Mesothelial cell of epicardium (in vitro differentiated cells): ENCODE measurements at regions not wholly inside any gene's neighbourhood (a gene's known extent, or its start where the extent isn't known, plus 50 kb on each side); places are given as distances from the start of the nearest gene placed in this dataset.

Experiments
- DNase-seq, 2 experiments: peaks; one replicate each; pipeline ENCODE4 v3.0.0; 2021; ENCODE audit warnings: low spot score in 2 of 2; ENCODE audit not compliant: unreplicated experiment in 2 of 2
- H3K27ac Mint-ChIP-seq: 2 replicates; pipeline ENCODE4 v1.8.0; 2021; ENCODE audit warnings: mixed read lengths
- H3K27me3 Mint-ChIP-seq: 2 replicates; pipeline ENCODE4 v1.8.0; 2021; ENCODE audit warnings: low read depth, mixed read lengths
- H3K36me3 Mint-ChIP-seq: 2 replicates; pipeline ENCODE4 v1.8.0; 2021; ENCODE audit warnings: mixed read lengths
- H3K4me1 Mint-ChIP-seq: 2 replicates; pipeline ENCODE4 v1.8.0; 2021; ENCODE audit warnings: mixed read lengths
- H3K4me3 Mint-ChIP-seq: 2 replicates; pipeline ENCODE4 v1.8.0; 2021; ENCODE audit warnings: mild to moderate bottlenecking, moderate library complexity, mixed read lengths
- H3K9me3 Mint-ChIP-seq: 2 replicates; pipeline ENCODE4 v1.8.0; 2021; ENCODE audit warnings: mixed read lengths
- CTCF ChIP-seq: fragments of 200-600 bp; sonication (generic); IDR thresholded peaks from one replicate; pipeline ENCODE4 v1.5.0; 2021; ENCODE audit warnings: antibody characterized with exemption; ENCODE audit not compliant: unreplicated experiment

GRCh38 chr2:122239440-122239839, 484.0 kb downstream of the TSN start:
- peaks cover under 1% of the 10 kb centered on the region for H3K4me1 Mint-ChIP-seq
- H3K27ac Mint-ChIP-seq = no peak overlapping the region
- no peak for TF ChIP-seq CTCF
- peaks cover 74% of the 10 kb centered on the region for H3K27me3 Mint-ChIP-seq
- H3K9me3 Mint-ChIP-seq = no peaks in the 10 kb centered on the region
- no peaks in the 10 kb centered on the region for H3K36me3 Mint-ChIP-seq
- no peak for DNase-seq
- H3K4me3 Mint-ChIP-seq = no peak overlapping the region

GRCh38 chr2:122244598-122245229, 489.3 kb downstream of the TSN start:
- Mint-ChIP-seq H3K9me3 (no peaks in the 10 kb centered on the region), H3K27ac (no peak overlapping the region)
- TF ChIP-seq CTCF = no peak

GRCh38 chr2:122249673-122250072, 494.2 kb downstream of the TSN start:
- DNase-seq = no peak
- Mint-ChIP-seq H3K36me3 (no peaks in the 10 kb centered on the region), H3K27me3 (peaks cover 40% of the 10 kb centered on the region), H3K4me1 (peaks cover 2% of the 10 kb centered on the region), H3K9me3 (peaks cover 5% of the 10 kb centered on the region), H3K4me3 (no peak overlapping the region), H3K27ac (no peak overlapping the region)
- TF ChIP-seq CTCF = no peak

More at GRCh38 chr2:122244598-122245229, 489.3 kb downstream of the TSN start:
- Mint-ChIP-seq H3K36me3 (no peaks in the 10 kb centered on the region), H3K4me3 (no peak overlapping the region), H3K27me3 (peaks cover 56% of the 10 kb centered on the region), H3K4me1 (peaks cover 6% of the 10 kb centered on the region)
- DNase-seq = no peak

- peaks cover 5% of the 10 kb centered on the region for H3K9me3 Mint-ChIP-seq
- no peaks in the 10 kb centered on the region for H3K36me3 Mint-ChIP-seq
- H3K4me1 Mint-ChIP-seq = no peaks in the 10 kb centered on the region
- no peak for DNase-seq
- TF ChIP-seq CTCF = no peak
- H3K27ac Mint-ChIP-seq = no peak overlapping the region
- H3K4me3 Mint-ChIP-seq = no peak overlapping the region
- peaks cover 32% of the 10 kb centered on the region for H3K27me3 Mint-ChIP-seq
Measured at GRCh38 chr2:122251158-122251557, 495.7 kb downstream of the TSN start.

- H3K4me3 Mint-ChIP-seq = no peak overlapping the region
- H3K4me1 Mint-ChIP-seq = no peaks in the 10 kb centered on the region
- DNase-seq = no peak
- H3K9me3 Mint-ChIP-seq = peaks cover 5% of the 10 kb centered on the region
- H3K27me3 Mint-ChIP-seq = peaks cover 31% of the 10 kb centered on the region
- no peak for TF ChIP-seq CTCF
- no peak overlapping the region for H3K27ac Mint-ChIP-seq
- H3K36me3 Mint-ChIP-seq = no peaks in the 10 kb centered on the region
Measured at GRCh38 chr2:122251566-122251965, 496.1 kb downstream of the TSN start.

- peaks cover 5% of the 10 kb centered on the region for H3K9me3 Mint-ChIP-seq
- no peak overlapping the region for H3K4me3 Mint-ChIP-seq
- TF ChIP-seq CTCF = no peak
- DNase-seq = no peak
- H3K4me1 Mint-ChIP-seq = no peaks in the 10 kb centered on the region
- no peak overlapping the region for H3K27ac Mint-ChIP-seq
- H3K27me3 Mint-ChIP-seq = peaks cover 19% of the 10 kb centered on the region
- H3K36me3 Mint-ChIP-seq = no peaks in the 10 kb centered on the region
Measured at GRCh38 chr2:122255924-122256323, 500.5 kb downstream of the TSN start.
